K562 (cell line): ENCODE measurements at regions not wholly inside any gene's neighbourhood (a gene's known extent, or its start where the extent isn't known, plus 50 kb on each side); places are given as distances from the start of the nearest gene placed in this dataset.

Source experiments
- HIVEP1 ChIP-seq: fragments of 250-450 bp; sonication (Bioruptor Pico); IDR thresholded peaks from 2 replicates; pipeline ENCODE4 v1.4.0; 2020; ENCODE audit warnings: mild to moderate bottlenecking
- JUND ChIP-seq, 2 experiments: IDR thresholded peaks; 2 replicates in 1 of 2; 3 replicates in 1 of 2; pipeline ENCODE4 v1.6.1; 2011; ENCODE audit warnings: borderline replicate concordance in 2 of 2, low read depth in 2 of 2, low read length in 2 of 2, improper control_type of control experiment in 1 of 2, missing biosample characterization in 1 of 2, missing genetic modification characterization in 1 of 2, missing genetic modification reagents in 1 of 2

GRCh38 chr18:14945984-14946383 lies 198.0 kb downstream of the ANKRD30B start:
- TF ChIP-seq HIVEP1 (CRISPR knock-in tag) = no peak
- TF ChIP-seq JUND (IDR thresholded peaks at IDR 0.05; ENCODE audit: borderline replicate concordance, low read depth, low read length) = no peak
- no peak for TF ChIP-seq JUND (tag; IDR thresholded peaks at IDR 0.05; ENCODE audit: borderline replicate concordance, low read depth, low read length)
